OCI-LY7 (cell line): ENCODE measurements at regions not wholly inside any gene's neighbourhood (a gene's known extent, or its start where the extent isn't known, plus 50 kb on each side); places are given as distances from the start of the nearest gene placed in this dataset.

Experiments used
- EZH2phosphoT487 ChIP-seq: fragments of 200-600 bp; sonication (generic); IDR thresholded peaks from 2 replicates; pipeline ENCODE4 v1.6.1; 2018; ENCODE audit warnings: low read depth, borderline replicate concordance, mild to moderate bottlenecking, mixed run types, antibody characterized with exemption, low read length, moderate library complexity, mixed read lengths
- TF ChIP-seq, protein P1 (sequence below): fragments of 200-600 bp; sonication (generic); conservative IDR thresholded peaks from 2 replicates; pipeline ENCODE4 v1.5.1; 2014; ENCODE audit warnings: mild to moderate bottlenecking, antibody characterized with exemption, low read length, moderate library complexity, mixed read lengths

- TF ChIP-seq, protein P1, sequence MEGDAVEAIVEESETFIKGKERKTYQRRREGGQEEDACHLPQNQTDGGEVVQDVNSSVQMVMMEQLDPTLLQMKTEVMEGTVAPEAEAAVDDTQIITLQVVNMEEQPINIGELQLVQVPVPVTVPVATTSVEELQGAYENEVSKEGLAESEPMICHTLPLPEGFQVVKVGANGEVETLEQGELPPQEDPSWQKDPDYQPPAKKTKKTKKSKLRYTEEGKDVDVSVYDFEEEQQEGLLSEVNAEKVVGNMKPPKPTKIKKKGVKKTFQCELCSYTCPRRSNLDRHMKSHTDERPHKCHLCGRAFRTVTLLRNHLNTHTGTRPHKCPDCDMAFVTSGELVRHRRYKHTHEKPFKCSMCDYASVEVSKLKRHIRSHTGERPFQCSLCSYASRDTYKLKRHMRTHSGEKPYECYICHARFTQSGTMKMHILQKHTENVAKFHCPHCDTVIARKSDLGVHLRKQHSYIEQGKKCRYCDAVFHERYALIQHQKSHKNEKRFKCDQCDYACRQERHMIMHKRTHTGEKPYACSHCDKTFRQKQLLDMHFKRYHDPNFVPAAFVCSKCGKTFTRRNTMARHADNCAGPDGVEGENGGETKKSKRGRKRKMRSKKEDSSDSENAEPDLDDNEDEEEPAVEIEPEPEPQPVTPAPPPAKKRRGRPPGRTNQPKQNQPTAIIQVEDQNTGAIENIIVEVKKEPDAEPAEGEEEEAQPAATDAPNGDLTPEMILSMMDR, result no peak
- TF ChIP-seq EZH2phosphoT487, result no peak
Observed at GRCh38 chr4:85246055-85246454, 228.9 kb upstream of the ARHGAP24 start.
